Inferior parietal cortex (tissue), 1 donor: ENCODE measurements at regions not wholly inside any gene's neighbourhood (a gene's known extent, or its start where the extent isn't known, plus 50 kb on each side); places are given as distances from the start of the nearest gene placed in this dataset.

Experiments used
- DNase-seq: peaks from one replicate; pipeline ENCODE4 v3.0.0-alpha.2; 2016; ENCODE audit errors: extremely low spot score

GRCh38 chr5:33322632-33323031 is 118.1 kb upstream of the TARS1 start:
- DNase-seq = no peak

DNA sequence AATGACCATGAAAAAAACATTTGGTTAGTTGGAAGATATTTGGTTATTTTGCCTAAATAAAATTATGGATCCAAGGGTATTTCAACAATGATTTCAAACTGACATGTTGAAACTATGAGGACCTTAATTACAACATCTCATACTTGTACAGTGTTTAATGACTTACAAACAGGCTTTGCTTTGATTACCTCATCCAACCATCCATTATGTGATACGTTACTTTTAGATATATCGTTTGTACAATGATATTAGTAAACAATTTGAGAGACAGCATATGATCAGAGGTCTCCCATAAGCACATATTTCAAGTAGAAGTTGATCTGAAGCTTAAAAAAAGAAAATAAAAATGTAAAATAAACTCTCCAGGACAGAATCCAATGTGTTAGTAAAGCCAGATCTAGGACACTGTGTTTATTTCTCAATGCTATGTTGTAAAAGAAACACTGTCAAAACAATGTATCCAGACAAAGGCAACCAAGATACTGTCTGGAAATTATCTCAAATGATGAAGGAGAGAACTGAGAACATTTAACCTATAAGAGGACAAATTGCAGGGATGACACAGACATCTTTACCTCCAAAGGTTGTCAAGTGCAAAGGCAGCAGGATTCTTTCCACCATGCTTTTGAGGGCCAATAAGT is 116.0 kb upstream of the TARS1 start:
- DNase-seq = no peak

- no peak for DNase-seq
Observed at GRCh38 chr5:33328818-33329217, 111.9 kb upstream of the TARS1 start.

DNA sequence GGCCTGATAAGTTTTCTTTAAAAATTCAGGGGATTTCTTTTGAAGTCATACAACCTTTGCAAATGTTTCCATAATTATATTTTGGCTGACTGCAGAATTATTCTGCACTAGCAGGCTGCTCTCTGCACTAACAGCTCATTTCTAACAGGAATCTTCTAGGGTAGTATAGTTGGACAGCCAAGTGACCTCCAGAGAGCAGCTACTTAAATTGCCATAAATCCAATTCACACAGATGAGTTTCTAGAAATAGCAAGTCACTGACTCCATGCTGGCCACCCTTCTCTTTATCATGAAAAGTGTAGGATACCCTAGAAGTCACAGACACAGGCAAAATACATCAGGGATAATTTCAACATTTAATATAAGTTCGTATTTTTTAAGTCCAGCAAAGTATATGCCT is 110.9 kb upstream of the TARS1 start:
- no peak for DNase-seq

GRCh38 chr5:33330426-33330825 is 110.3 kb upstream of the TARS1 start:
- no peak for DNase-seq

DNA sequence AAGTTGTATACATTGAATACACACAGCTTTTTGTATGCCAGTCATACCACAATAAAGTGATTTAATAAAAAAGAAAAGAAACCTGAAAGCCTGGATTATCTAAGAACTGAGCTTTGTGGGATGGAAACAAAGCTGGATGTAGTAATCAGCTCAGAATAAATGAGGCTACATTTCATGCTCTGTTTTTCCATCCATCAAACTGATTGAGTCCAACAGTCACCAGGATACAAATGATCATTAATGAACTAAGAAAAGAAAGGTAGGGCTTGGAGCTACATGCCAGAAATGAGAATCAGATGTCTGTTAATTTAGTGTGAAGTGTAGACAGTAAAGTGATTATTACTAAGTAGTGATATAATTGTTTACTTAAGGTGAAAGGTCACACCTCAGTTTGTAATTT is 109.8 kb upstream of the TARS1 start:
- no peak for DNase-seq

- no peak for DNase-seq
Observed at GRCh38 chr5:33332804-33333203, 108.0 kb upstream of the TARS1 start.

GRCh38 chr5:33334829-33335228 is 105.9 kb upstream of the TARS1 start:
- no peak for DNase-seq

GRCh38 chr5:33336891-33337636 is 103.7 kb upstream of the TARS1 start:
- DNase-seq = no peak

DNA sequence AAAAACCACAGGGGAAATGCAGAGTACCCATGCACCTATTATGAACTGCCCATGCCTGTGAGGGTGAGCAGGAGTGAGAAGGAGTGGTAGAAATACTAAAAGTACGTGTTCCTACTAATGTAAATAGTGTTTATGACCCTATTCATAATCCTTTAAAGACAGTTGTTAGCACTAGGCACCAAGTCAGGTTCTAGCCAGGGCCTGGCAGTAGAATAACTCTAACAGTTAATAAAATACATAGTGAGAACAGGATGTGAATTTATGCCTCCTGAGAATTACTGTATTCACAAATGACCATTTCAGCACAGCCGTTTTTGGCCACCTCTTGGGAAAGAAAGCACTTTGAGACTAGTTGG is 103.2 kb upstream of the TARS1 start:
- DNase-seq = no peak

GRCh38 chr5:33338336-33339110 is 102.2 kb upstream of the TARS1 start:
- DNase-seq = no peak

- no peak for DNase-seq
Observed at GRCh38 chr5:33339413-33339812, 101.4 kb upstream of the TARS1 start.

DNA sequence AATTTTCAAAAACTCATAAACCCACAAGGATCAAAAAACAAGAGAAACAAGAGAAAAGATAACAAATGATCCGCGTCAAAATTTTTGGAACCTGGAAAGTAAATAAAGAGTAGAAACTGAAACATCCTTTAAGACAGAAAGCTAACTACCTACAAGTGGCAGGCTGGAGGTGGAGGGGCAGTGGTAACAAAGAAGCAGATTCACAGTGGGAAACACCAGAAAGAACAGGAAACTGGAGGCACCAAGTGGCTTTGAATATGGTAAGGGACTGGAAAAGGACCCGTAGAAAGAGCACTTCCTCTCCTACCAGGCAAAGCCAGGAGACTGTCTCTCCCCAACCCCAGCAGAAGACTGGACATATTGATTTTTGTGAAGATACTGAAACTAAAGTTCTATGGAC is 100.6 kb upstream of the TARS1 start:
- no peak for DNase-seq

- no peak for DNase-seq
Observed at GRCh38 chr5:33341351-33341750, 99.4 kb upstream of the TARS1 start.

GRCh38 chr5:33343676-33344327 is 97.0 kb upstream of the TARS1 start:
- DNase-seq = no peak

GRCh38 chr5:33346534-33346933 is 94.2 kb upstream of the TARS1 start:
- DNase-seq = no peak

DNA sequence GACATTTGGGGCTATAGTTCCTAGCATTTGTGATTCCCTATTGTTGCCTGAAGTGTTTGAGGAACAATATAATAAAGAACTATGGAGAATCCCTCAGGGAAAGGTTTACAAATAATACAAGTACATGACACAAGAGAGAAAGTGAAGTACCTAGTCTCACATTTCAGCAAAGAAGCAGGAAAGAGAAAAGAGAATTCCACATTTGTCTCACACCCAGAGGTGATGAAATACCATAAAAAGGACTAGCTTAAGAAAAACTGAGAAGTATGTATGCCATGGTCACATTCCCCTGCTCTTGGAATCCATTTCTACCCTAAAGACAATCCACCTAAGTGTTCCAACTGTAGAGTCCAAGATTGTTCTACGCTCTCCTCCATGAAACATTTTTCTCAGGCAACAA is 79.0 kb upstream of the TARS1 start:
- no peak for DNase-seq

DNA sequence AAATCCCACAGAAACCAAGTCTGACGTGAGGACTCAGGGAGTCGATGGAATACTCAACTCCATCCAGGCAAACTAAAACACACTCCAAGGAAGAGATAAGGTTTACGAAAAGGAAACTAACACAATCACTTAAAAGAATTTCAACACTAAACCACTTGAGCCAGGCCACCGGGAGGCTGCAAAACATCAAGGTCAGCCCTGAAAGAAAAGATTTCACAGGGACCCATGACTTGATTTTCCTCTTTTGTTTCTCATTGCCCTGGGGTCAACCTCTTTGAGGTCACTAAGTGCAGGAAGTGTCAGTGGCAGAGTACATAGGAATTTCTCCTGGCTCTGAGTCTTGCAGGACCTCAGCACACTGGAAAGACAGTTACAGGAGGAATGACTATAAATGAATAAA is 77.8 kb upstream of the TARS1 start:
- DNase-seq = no peak

DNA sequence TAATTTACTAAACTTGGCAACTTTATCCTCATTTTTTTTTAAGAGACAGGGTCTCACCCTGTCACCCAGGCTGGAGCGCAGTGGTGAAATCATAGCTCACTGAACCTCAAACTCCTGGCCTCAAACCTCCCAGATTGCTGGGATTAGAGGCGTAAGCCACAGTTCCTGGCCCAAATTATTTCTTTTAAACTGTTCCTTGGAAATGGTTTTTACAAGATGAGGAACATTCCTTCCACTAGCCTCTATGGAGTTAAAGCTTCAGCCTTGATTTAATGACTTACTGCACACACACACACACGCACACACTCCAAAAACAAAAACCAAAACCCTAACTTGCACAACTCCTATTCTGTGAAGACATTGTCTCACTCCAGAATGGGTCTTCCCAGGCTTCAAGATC is 77.2 kb upstream of the TARS1 start:
- no peak for DNase-seq

GRCh38 chr5:33364406-33364805 is 76.4 kb upstream of the TARS1 start:
- no peak for DNase-seq

DNA sequence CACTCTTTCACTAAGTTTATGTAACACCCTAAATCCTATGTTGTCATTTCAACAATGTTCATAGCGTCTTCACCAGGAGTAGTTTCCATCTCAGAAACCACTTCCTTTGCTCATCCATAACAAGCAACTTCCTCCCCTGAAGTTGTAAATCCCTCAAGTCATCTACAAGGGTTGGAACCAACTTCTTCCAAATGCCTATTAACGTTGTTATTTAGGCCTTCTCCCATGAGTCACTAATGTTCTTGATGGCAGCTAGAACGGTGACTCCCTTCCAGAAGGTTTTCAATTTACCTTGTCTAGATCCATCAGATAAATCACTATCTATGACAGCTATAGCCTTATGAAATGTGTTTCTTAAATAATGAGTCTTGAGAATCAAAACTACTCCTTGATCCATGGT is 73.3 kb upstream of the TARS1 start:
- DNase-seq = no peak
